GM12864 (cell line): ENCODE measurements at regions not wholly inside any gene's neighbourhood (a gene's known extent, or its start where the extent isn't known, plus 50 kb on each side); places are given as distances from the start of the nearest gene placed in this dataset.
"Not testable (repeated sequence)": the region's sequence is repeated elsewhere in the genome, so short reads cannot be mapped to it uniquely, and the experiment has no call there.

Source experiments
- DNase-seq: peaks from one replicate; pipeline ENCODE4 v3.0.0-alpha.2; 2011; ENCODE audit warnings: low read depth
- H3K4me3 ChIP-seq: 2 replicates; pipeline ENCODE4 v1.5.1; 2011; ENCODE audit warnings: mild to moderate bottlenecking, low read depth, low read length, control low read depth
- TF ChIP-seq, protein P1 (sequence below): IDR thresholded peaks from 2 replicates; pipeline ENCODE4 v1.5.1; 2011; ENCODE audit warnings: low read depth, mild to moderate bottlenecking, moderate library complexity, low read length, control low read depth, inconsistent platforms; ENCODE audit errors: missing control alignments

DNA sequence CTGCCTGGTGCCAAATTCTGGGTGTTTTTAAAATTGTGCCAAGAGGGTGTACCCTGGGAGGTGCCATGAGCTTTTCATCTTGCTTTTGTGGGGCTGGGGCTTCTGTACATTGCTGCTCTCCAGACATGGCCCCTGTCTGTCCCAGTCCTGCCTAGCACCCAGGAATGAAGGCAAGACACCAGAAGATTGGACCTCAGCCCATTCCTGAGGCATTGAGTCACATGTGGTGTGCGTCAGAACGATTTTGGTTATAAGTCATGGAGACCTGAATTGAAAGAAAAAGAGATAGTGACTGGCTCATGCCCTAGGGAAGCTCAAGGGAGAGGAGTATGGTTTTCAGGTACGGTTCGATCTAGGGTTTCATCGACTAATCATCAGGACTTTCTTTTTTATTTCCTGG is 493.2 kb downstream of the TYW1 start:
- TF ChIP-seq, protein P1, sequence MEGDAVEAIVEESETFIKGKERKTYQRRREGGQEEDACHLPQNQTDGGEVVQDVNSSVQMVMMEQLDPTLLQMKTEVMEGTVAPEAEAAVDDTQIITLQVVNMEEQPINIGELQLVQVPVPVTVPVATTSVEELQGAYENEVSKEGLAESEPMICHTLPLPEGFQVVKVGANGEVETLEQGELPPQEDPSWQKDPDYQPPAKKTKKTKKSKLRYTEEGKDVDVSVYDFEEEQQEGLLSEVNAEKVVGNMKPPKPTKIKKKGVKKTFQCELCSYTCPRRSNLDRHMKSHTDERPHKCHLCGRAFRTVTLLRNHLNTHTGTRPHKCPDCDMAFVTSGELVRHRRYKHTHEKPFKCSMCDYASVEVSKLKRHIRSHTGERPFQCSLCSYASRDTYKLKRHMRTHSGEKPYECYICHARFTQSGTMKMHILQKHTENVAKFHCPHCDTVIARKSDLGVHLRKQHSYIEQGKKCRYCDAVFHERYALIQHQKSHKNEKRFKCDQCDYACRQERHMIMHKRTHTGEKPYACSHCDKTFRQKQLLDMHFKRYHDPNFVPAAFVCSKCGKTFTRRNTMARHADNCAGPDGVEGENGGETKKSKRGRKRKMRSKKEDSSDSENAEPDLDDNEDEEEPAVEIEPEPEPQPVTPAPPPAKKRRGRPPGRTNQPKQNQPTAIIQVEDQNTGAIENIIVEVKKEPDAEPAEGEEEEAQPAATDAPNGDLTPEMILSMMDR: no peak
- no peak for DNase-seq

DNA sequence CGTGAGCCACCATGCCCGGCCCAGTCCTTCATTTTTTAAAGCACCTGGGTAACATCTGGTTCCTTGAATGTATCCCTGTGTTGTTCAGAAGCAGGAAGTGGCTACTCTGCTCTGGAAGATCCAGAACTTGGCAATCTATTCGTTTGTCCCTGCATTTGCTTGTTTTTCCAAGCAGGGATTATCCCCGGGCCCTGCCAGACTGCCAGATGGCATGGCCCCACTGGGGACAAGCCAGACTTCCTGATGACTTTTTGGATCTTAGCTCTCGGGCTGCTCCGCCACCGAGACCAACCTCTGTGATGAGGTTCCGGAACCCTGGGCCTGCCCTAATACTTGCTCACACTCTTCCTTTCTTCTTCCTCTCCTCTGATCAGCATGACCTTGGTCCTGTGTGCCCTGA is 496.7 kb downstream of the TYW1 start:
- TF ChIP-seq, protein P1: no peak
- H3K4me3 ChIP-seq: no peak overlapping the region
- no peak for DNase-seq

More for the DNA sequence above, 493.2 kb downstream of the TYW1 start:
- H3K4me3 ChIP-seq: no peak overlapping the region

DNA sequence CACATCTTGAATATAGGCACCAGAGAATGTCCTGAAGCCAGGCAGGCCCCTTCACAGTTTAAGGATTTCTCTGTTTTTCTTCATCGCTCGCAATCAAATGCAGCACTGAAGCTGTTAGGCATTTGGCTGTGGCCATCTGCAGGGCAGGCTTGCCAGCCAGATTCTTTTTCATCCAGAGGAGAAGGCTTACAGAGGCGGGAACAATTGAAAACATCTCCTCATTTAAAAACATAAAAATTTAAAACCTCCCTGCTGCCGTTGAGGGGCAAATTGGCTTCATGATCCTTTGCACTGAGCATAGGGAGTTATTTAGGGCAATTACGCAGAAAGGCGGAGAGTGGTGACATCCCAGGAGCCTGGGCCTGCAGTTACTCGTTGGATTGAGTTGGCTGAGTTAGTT is 500.0 kb downstream of the TYW1 start:
- TF ChIP-seq, protein P1: no peak
- H3K4me3 ChIP-seq: no peak overlapping the region
- DNase-seq: no peak

DNA sequence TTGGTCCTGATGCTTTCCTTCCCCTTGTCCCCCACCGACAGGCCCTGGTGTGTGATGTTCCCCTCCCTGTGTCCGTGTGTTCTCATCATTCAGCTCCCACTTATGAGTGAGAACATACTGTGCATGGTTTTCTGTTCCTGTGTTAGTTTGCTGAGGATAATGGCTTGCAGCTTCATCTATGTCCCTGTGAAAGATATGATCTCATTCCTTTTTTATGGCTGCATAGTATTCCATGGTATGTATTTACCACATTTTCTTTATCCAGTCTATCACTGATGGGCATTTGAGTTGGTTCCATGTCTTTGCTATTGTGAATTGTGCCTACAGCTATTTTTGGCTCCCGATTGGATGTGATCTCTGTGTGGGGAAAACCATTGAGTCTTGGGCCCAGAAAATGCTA is 501.3 kb downstream of the TYW1 start:
- not testable (repeated sequence) for H3K4me3 ChIP-seq

DNA sequence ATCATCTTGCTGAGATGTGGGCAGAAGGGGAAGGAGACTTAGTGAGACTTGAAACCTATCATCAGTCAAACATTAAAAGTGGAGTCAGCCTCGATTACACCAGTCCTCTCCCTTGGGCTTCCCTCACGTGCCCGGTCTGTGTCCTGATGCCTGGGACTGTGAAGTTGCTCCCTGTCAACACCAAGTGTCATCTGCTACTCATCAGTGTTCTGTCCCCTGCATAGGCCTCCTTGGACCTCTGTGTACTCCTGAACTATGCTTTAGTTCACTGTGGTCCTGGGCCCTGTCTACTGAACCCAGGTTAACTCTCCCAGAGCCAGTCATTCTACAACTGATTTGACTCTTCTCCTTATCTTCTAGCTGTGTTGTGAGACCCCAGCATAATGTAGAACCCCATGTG is 506.3 kb downstream of the TYW1 start:
- TF ChIP-seq, protein P1: no peak
- H3K4me3 ChIP-seq: no peak overlapping the region
- no peak for DNase-seq

More for the DNA sequence above, 501.3 kb downstream of the TYW1 start:
- DNase-seq: not testable (repeated sequence)

DNA sequence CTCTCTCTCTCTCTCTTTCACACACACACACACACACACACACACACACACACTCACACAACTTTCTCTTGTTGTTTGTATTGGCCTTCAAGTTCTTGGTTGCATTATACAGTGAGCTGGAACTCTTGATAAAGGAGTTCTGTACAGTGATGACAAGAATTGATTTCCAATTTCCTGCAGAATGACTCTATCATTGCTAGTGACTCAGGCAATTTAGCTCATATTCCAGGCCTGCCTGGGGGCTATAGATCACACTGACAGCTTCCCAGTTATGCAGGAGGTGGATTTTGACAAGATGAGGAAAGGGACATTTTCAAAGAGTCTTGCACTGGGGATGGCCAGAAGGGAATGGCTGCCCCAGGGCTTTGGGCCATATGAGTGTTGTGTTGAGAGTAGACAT is 508.8 kb downstream of the TYW1 start:
- TF ChIP-seq, protein P1: no peak
- H3K4me3 ChIP-seq: no peak overlapping the region
- no peak for DNase-seq

DNA sequence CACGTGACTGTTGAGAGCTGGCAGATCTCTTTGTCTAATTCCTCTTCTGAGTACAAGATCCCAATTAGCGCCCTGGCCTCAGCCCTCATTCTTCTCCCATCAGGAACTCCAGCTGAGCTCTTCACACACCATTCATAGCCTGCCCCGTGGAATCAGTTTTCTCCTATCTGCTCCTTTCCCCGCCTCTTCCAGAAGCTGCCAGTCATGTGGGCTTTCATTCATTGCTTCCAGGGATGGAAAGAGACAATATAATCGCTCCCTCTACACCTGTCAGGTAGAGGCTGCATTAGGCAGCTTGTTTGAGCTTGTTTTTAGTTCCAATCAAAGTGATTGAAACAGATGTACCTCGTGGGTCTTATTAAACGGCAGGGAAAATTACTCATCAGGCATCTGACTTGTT is 515.8 kb downstream of the TYW1 start:
- no peak for DNase-seq
- no peak overlapping the region for H3K4me3 ChIP-seq
- TF ChIP-seq, protein P1: no peak

DNA sequence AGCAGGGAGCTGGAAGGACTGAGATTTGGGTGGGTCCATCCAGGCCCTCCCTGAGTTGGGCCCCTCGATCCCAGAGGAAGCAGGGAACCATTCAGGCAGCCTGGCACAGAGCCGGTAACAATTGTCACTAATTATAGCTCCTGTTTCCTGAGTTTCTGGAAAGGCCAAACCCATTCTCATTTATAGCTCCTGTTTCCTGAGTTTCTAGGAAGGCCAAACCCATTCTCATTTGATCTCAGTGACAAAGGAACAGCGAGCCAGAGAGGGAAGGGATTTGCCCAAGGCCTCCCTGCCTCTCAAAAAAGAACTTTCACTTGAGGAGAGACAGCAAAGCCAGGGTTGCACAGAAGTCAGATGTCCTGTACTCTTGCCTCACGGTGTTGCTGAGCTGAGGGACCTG is 521.9 kb downstream of the TYW1 start:
- H3K4me3 ChIP-seq: no peak overlapping the region
- DNase-seq: no peak
- TF ChIP-seq, protein P1: no peak
